AG04449 (cell line): ENCODE measurements at regions not wholly inside any gene's neighbourhood (a gene's known extent, or its start where the extent isn't known, plus 50 kb on each side); places are given as distances from the start of the nearest gene placed in this dataset.
A peak's percentile ranks its signal among the peaks of the same experiment; 100 is the strongest.
"Not testable (repeated sequence)": the region's sequence is repeated elsewhere in the genome, so short reads cannot be mapped to it uniquely, and the experiment has no call there.

Experiments used
- CTCF ChIA-PET: fragments of 350-600 bp; formaldehyde crosslinking; extraction: SDS; loops from one replicate; lab custom pipeline; 2021; ENCODE audit warnings: antibody characterized with exemption; lab: Yijun Ruan, JAX
- POLR2A ChIA-PET: fragments of 400-600, 350-600 bp; formaldehyde crosslinking; extraction: SDS; loops from one replicate; lab custom pipeline; 2020; ENCODE audit warnings: antibody characterized with exemption, inconsistent platforms; lab: Yijun Ruan, JAX
- DNase-seq: peaks from one replicate; pipeline ENCODE4 v3.0.0-alpha.2; 2010; ENCODE audit warnings: low read depth, low spot score
- H3K4me3 ChIP-seq: 2 replicates; pipeline ENCODE4 v1.5.1; 2011; ENCODE audit warnings: low read depth, mild to moderate bottlenecking, control low read depth, low read length
- CTCF ChIP-seq: IDR thresholded peaks from one replicate; pipeline ENCODE4 v1.5.1; 2011; ENCODE audit warnings: mild to moderate bottlenecking, moderate library complexity, low read length, control low read depth, inconsistent platforms; ENCODE audit not compliant: insufficient read depth; ENCODE audit errors: missing control alignments

- H3K4me3 ChIP-seq = no peak overlapping the region
- CTCF ChIA-PET = interaction anchor here (1.0 kb wide), 1 partner anchor 109 kb away, joined by 3 read pairs; no protein-coding TSS in a partner anchor
- DNase-seq = no peak
- TF ChIP-seq CTCF = no peak
- POLR2A ChIA-PET = no interaction called here
These were observed 68.7 kb upstream of the SYN3 start for GRCh38 chr22:33126881-33127280.

GRCh38 chr22:33124471-33124870 lies 66.3 kb upstream of the SYN3 start:
- TF ChIP-seq CTCF = no peak
- no peak overlapping the region for H3K4me3 ChIP-seq
- ChIA-PET POLR2A (no interaction called here), CTCF (no interaction called here)
- no peak for DNase-seq

GRCh38 chr22:33122439-33122838 lies 64.3 kb upstream of the SYN3 start:
- POLR2A ChIA-PET, CTCF ChIA-PET, H3K4me3 ChIP-seq: not testable (repeated sequence)
- DNase-seq = peak; percentile 4

- DNase-seq = no peak
- POLR2A ChIA-PET = no interaction called here
- TF ChIP-seq CTCF = no peak
- CTCF ChIA-PET = no interaction called here
- no peak overlapping the region for H3K4me3 ChIP-seq
These were observed 60.9 kb upstream of the SYN3 start for GRCh38 chr22:33119044-33119443.

- H3K4me3 ChIP-seq = no peak overlapping the region
- POLR2A ChIA-PET = no interaction called here
- no peak for TF ChIP-seq CTCF
- no peak for DNase-seq
- CTCF ChIA-PET = no interaction called here
These were observed 59.6 kb upstream of the SYN3 start for GRCh38 chr22:33117821-33118220.

- ChIA-PET POLR2A (no interaction called here), CTCF (no interaction called here)
- DNase-seq = no peak
- H3K4me3 ChIP-seq = no peak overlapping the region
- no peak for TF ChIP-seq CTCF
These were observed 58.8 kb upstream of the SYN3 start for GRCh38 chr22:33116841-33117547.

GRCh38 chr22:33114565-33114964 lies 56.4 kb upstream of the SYN3 start:
- H3K4me3 ChIP-seq = no peak overlapping the region
- ChIA-PET POLR2A (no interaction called here), CTCF (no interaction called here)
- no peak for TF ChIP-seq CTCF
- no peak for DNase-seq
